ENCODE measurements at regions not wholly inside any gene's neighbourhood (a gene's known extent, or its start where the extent isn't known, plus 50 kb on each side); places are given as distances from the start of the nearest gene placed in this dataset.

DNA sequence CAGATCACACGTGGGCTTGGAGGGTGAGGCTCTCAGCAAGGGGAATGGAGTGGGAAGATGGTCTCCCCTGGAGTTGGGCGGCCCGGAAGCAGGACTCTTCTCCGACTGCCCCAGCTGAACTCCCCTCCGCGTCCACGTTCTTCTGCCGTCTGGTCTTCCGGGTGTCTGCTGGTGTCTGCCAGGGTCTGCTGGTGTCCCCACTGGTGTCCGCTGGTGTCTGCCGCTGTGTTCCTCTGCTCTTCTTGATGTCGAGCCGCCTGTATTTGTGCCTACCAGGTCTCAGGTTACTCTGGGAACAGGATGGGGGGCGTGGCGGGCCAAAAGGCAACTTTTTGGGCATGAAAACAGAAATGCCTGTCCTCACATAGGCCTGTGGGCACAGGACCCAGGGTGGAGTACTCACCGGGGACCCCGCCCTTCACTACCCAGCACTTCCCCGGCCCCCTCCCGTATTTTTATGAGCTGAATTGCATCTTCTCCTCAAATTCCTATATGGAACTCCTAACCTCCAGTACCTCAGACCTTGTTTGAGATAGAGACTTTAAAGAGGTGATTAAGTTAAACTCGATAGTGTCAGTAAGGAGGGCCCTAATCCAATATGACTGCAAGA is 675.4 kb downstream of the SEMA5A start:
- no peak for DNase-seq

DNA sequence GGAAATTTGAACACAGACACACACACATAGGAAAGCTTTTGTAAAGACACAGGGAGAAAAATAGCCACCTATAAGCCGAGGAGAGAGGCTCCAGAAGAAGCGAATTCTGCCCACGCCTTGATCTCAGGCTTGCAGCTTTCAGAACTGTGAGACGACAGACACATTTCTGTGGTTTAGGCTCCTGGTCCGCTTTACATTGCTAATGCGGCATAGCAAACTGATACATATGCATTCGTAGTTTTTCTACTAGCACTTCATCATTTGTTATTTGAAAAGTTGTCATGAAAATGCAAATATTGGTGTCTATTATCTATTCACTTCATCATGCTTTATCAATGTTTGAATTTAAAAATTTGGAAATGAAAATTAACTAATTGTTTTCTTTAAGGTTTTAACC is 674.9 kb downstream of the SEMA5A start:
- DNase-seq = no peak

DNA sequence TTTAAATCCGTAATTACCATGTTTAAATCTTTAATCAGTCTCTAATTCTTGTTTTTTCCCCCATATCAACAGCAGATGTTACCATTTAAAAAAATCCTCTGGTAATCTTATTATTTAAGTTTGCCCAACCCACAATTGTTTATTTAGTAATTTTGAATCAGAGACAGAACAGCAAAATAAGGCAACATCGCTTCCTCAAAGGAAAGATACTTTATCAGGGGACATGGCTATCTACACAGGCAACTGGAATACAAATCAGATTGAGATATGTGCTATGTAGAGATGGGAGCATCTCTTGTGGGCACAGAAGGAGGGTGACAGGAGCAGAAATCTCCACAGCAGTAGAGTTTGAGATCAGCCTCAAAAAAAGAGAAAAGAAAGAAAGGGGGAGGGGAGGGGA is 674.4 kb downstream of the SEMA5A start:
- DNase-seq = no peak

DNA sequence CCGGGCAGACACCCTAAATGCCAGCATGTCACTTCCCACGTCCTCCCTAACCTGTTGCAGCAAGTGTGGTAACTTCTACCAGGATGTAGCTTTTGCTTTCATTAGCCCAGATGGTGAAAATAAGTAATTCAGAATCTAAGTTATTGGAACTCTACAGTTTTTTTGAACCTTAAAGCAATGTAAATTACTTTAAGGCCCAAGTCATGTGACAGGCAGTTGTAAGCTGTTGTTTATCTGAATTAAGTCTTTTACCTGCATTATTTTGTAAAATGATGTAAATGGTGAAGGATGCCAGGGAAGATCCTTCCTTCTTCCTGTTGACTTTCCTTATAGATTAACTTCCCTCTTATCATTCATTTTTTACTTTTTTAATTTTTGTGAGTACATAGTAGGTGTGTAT is 670.2 kb downstream of the SEMA5A start:
- DNase-seq = no peak

DNA sequence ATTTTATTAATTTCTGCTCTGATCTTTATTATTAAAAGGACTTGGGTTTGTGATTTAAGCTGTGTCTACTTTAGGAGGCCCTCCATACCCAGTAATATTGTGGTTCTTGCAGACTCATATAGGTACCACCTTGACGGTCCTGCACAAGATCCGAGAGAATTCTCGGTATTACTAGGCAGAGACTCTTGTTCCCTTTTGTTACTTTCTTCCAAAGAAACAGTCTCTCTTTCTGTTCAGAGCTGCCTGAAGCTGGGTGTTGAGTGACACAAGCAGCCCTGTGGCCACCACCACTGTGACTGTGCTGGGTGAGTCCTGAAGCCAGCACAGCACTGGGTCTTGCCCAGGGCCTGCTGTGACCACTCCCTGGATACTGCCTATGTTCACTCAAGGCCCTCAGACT is 666.6 kb downstream of the SEMA5A start:
- DNase-seq = no peak

GRCh38 chr5:8884029-8884428 is 661.8 kb downstream of the SEMA5A start:
- DNase-seq = no peak

DNA sequence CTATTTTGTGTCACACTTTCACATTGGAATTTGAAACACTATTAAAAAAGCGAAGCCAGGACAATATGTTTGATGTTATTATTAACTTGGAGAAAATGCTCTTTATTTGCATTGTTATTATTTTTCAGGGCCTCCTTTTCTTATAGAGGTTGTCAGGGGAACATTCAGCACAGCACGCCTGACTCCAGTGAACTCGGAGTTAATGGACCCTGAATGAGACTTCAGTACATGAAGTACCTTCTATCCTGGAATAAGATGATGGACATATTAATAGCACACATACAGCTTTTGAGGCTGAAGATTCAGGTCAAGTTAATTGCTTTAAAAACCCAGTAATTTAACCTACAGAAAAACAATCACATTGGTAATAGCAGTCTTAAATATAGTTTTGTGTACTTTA is 652.9 kb downstream of the SEMA5A start:
- no peak for DNase-seq

GRCh38 chr5:8894031-8894430 is 651.8 kb downstream of the SEMA5A start:
- DNase-seq = no peak

DNA sequence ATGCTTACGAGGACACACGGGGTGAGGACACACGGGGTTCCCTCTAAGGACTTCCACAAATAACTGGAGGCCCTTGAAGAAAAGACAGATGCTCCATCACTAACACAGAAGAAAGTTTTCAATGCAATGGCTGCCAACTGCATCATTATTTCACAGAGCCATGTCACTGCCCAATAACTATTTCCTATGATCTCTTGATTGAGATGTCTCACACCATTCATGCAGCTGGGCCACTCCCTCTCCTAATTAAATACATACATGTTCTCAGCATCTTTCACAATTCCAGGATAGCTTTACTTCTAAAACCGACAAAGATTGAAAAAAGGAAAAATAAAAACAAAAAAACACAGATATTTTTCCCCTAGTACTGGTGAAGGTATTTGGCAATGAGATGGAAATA is 650.8 kb downstream of the SEMA5A start:
- no peak for DNase-seq

DNA sequence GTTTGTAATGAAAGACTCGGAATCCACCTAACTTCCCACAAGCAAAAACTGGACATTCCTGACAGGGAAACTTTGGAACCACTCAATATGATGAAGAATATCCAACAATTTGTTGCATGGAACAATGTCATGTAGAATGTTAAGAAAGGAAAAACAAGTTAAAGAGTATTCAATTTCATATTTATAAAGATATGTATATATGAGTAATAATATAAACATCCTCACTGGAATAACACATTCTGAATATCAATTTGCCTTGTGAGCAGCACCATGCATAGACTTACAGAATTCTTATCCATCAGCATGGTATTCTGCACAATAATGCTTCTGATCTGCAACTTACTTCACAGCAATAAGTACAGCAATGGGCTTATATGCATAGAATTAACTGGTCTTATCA is 650.3 kb downstream of the SEMA5A start:
- no peak for DNase-seq

GRCh38 chr5:8897316-8897715 is 648.6 kb downstream of the SEMA5A start:
- no peak for DNase-seq

DNA sequence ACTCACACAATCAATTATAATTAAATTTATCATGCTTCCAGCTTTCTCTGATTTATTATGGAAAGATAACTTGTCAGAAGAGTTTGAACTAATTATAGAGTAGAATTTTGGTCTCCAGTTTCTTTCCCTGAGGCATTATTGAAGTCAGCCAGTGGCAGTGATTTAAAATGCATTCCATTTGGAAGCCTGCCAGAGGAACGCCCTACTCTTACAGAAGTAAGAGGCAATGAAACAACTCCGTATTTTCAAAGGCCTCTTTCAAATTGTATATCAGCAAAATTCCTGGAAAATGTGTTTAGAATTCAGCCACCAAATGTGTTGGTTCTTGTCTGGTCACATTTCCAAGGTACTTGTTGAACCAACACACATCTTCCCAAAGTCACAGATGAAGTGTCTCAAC is 640.9 kb downstream of the SEMA5A start:
- peak; percentile 75 for DNase-seq

GRCh38 chr5:8906303-8906967 is 639.4 kb downstream of the SEMA5A start:
- DNase-seq = no peak

DNA sequence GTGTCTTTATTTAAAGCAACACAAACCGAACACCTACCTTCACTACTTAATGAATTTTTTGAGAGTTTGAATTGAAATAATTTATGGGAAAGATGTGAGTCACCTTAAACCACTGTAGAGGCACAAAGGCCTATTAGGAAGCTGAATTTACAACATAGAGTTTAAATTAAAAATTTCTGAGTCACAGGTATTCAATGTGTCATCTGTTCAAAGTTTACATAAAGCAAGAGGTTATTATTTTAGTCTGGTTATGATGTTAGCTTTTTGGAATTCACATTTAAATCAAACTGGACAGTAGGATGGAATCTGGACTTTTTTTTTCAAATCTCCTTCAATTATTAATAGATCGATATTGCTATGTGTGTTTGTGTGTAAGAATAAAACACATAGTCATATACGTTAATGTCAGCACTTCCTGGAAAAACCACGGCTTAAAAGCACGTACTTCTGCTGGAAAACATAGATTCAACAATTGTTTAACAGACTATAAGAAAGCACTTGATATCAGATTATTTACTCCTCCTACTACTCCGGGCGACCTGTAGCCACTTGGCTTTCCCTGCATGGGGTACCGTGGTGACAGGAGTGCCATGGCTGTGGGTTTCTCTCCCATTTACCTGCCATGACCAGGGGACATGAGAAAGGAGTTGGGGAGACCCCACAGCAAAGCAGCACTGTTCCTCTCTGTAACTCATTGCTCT is 638.6 kb downstream of the SEMA5A start:
- no peak for DNase-seq

DNA sequence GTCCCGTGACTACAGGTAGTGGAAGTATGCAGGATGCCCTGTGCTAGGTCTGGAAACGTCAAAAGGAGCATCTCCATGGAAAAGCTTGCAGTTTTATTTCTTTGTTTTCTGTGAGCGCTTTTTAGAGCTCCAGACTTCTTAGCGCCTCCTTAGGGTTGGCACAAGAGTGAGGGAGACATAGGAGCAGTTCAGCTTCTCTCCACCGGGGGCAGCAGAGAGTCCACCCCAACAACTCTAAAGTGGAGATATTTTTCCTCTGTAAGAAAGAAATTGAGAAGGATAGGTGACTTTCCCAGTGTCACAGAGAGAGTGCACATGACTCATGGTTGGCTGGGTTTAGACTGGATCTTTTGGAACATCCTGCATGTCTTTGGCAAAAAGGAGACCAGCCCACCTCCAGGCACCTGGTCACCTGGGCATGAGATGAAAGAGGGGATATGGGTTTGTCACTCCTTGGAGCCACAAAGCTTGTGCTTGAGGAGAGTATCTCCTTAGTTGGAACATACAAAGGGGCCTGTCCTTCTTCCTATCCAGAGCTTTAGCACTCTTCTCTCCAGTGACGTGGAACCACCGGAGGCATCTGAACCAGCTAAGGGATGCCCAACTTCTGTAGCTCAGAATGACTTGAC is 637.7 kb downstream of the SEMA5A start:
- DNase-seq = no peak

- DNase-seq = no peak
Observed at GRCh38 chr5:8912106-8912505, 633.8 kb downstream of the SEMA5A start.

GRCh38 chr5:8913522-8913921 is 632.4 kb downstream of the SEMA5A start:
- DNase-seq = no peak

GRCh38 chr5:8919096-8919495 is 626.8 kb downstream of the SEMA5A start:
- DNase-seq = no peak

GRCh38 chr5:8923526-8923925 is 622.3 kb downstream of the SEMA5A start:
- no peak for DNase-seq

- DNase-seq = no peak
Observed at GRCh38 chr5:8924054-8924793, 621.7 kb downstream of the SEMA5A start.

DNA sequence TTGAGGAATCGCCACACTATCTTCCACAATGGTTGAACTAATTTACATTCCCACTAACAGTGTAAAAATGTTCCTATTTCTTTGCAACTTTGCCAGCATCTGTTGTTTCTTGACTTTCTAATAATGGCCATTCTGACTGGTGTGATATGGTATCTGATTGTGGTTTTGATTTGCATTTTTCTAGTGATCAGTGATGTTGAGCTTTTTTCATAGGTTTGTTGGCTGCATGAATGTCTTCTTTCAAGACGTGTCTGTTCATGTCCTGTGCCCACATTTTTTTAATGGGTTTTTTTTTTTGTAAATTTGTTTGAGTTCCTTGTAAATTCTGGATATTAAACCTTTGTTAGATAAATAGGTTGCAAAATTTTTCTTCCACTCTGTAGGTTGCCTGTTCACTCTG is 615.9 kb downstream of the SEMA5A start:
- no peak for DNase-seq

DNA sequence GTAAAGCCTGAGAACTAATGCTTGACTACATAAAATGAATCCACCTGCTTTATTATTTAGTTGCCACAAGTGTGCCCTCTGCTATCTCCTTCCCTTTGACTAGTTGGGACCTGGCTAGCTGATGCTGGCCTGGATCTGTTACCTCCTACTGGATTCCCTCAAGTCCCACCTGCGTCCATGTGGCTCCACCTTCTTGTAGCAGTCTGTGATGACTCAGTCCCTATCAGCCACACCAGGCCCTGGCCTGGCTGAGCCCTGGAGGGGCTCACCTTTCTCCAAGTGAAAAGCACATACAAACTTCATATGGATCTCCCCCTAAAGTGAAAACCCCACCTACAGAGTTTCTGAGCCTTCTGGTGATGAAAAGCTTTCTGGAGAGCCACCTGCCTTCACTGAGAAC is 611.4 kb downstream of the SEMA5A start:
- DNase-seq = no peak

GRCh38 chr5:8940934-8941333 is 604.9 kb downstream of the SEMA5A start:
- DNase-seq = no peak
